GM18517 (cell line): ENCODE measurements at regions not wholly inside any gene's neighbourhood (a gene's known extent, or its start where the extent isn't known, plus 50 kb on each side); places are given as distances from the start of the nearest gene placed in this dataset.
"Not testable (repeated sequence)": the region's sequence is repeated elsewhere in the genome, so short reads cannot be mapped to it uniquely, and the experiment has no call there.

Experiments used
- ATAC-seq: cut with Tn5 transposase; IDR thresholded peaks from one replicate; pipeline ENCODE4 v1.9.1; 2021; ENCODE audit warnings: mild to moderate bottlenecking, moderate library complexity; ENCODE audit not compliant: unreplicated experiment

DNA sequence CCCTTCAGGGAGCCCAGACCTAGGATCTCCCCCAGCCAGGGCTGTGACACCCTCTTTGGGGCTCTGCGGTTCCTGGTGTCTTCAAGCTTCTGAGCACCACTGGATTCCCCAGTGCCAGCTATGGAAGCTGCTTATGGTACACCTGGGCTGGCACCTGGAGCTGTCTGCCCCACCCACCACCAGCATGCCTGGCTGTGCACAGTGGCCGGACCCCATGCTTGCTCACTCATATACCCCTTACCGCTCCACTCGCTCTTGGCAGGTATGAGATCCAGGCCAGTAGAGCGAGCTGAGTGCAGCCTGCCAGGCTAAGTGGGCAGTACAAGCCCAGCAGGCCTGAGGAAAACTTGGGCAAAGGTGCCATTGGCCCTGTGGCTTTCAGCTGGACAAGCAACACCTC is 114.0 kb downstream of the DACT1 start:
- no peak for ATAC-seq

DNA sequence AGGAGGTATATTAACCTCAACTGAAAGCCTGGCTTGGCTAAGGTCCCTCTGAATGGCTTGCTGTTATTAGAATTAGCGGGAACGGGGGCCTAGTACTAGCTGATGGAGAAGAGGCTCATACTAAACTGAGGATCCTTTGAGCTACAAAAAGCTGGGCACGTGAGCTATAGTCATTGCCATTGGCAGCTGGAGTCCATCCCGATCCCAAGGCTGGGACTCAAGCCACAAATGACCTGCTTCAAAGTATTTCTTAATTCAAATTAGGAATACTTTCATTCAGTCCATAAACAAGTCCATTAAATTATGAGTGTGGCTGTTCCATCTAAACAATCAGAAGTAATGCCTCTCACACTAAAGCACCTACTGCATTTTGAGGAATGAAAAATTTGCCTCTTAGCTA is 114.5 kb downstream of the DACT1 start:
- ATAC-seq = no peak

DNA sequence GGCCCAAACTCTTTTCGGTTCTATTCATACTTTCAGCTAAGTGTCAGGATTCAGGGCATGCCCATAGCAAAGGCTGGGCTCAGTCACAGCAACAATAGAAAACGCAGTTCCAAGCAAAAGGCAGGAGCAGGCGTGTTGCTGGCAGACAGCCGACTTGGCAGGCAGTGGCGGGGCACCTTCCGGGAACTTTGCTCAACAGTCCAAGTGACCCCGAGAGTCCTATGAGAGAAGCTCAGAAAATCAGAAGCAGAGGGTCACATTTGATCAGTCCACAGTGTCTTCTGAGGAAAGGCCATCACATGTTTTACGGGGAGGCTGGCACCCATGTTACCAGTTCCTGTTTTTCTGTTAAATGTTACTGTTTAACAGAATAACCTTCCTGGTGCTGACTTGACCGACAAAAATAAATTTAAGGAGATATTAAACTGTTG is 115.0 kb downstream of the DACT1 start:
- ATAC-seq = no peak

DNA sequence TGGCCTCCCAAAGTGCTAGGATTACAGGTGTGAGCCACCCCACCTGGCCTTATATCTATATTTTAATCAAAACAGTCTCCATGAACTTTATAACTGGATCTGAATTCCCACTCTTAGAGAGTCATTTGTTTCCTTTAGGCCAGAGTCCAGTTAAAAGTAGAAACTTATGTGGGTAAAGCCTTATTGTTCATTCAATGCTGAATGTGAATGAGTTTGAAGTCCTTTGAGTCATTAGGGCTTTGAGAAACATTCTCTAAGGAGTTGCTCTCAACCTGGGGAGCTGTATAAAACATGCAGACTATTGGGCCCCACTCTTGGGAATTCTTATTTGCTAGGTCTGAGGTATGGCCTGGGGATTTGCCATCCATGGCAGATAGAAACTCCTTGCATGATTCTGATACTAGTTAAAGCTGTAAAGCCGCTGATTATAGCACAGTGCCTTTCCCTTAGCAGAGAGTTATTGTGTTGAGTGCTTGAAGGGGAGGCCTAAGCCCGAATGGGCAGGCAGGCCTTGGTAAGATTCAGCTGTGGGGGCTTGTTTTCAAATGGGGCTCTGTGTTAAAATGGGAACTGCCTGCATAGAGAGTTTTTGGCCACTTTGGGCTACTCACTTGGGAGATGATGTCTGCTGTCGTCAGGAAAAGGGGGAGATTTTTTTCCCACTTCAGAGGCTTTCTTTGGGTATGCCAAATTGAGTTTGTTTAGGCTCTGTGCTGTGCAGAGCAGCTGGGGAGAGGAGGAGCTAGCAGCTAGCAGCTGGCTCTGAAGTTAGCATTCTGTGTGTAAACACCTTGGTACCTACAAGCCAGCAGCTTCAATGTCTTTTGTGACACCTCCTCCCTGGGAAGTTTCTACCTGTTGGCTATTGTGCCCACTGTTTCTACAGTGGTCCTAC is 117.5 kb downstream of the DACT1 start:
- no peak for ATAC-seq

- ATAC-seq = no peak
Measured at GRCh38 chr14:58760121-58760520, 122.4 kb downstream of the DACT1 start.

GRCh38 chr14:58762629-58763028 is 124.9 kb downstream of the DACT1 start:
- ATAC-seq = no peak

DNA sequence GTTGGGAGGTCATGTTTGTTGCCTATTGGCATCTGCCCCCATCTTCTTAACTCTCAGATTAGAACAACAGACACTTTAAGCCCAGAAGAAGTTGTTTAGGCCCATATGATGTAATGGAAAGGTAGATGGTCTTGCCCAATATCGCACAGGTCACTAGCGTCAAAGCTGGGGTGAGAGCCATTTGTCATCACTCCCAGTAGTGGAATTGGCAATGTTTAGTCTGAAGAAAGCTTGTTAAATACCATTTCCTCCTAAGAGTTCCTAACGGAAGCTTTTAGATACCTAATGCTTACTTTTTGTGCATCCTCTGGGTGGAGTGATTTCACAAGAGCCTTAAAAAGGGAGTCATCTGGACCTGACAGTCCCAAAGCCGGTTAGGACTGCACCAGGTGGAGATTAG is 125.4 kb downstream of the DACT1 start:
- no peak for ATAC-seq

DNA sequence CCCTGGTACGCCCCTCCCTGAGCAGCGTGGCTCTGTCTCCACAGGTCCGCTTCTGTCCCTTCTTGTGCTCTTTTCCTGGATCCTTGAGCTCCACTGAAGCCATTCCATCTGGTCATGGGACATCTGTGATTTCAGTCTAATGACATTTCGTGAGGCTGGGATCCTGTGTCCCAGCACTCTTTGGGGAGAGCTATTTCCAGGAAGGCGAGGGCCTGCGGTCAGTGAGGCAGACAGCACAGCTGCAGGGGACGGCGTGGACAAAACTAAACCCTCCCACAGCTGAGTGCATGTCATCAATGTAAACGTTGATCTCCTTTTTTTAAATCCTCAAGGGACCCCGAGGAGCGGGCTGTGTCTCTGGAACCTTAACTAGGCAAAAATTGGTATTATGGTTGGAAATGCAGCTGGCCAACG is 127.7 kb downstream of the DACT1 start:
- no peak for ATAC-seq

- ATAC-seq = no peak
Measured at GRCh38 chr14:58765843-58766242, 128.1 kb downstream of the DACT1 start.

DNA sequence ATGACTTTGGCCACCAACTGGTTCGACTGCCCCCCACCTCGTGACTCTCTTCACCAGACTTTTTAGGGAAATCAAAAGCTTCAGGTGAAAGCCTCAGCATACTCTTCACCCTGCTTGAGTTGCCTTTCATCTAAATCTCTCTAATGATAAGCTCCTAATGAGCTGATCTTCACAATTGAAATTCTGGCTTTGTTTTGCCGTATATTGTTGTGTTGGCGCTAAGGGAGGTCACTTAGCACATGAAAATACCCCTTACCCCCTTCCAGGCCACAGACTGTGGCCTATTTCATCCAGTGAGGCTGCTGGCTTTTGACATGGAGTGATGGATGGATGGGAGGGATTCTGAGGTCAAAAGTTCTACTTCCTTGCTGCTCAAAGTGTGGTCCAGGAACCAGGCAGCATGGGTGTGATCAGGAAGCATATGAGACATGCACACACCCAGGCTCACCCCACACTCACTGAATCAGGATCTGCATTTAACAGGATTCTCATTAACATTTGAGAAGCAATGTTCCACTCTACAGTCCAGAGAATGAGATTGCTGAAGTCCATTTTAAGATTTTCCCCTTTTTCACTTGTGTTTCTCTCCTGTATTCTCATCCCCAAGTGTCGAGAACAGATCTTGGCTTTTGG is 131.4 kb downstream of the DACT1 start:
- ATAC-seq = no peak

DNA sequence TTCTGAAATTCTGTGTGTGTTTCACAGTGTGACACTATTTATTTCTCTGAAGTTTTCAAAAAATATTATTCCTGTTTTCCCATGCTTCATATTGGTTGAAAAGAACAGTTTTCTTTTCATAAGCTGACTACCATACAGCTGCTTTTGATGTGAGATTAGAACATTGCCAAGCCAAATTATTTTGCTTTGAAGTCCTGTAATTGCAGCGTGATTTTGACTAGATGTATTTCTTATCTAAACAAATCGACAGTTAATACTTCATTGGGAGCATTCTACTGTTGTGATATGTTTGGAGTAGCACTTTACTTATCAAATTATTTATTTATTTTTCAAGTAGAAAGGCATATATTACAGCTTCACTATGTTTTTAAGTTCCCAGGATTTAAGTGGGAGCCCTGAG is 132.0 kb downstream of the DACT1 start:
- ATAC-seq = no peak

- no peak for ATAC-seq
Measured at GRCh38 chr14:58770491-58770982, 132.8 kb downstream of the DACT1 start.

- no peak for ATAC-seq
Measured at GRCh38 chr14:58771016-58771415, 133.3 kb downstream of the DACT1 start.

DNA sequence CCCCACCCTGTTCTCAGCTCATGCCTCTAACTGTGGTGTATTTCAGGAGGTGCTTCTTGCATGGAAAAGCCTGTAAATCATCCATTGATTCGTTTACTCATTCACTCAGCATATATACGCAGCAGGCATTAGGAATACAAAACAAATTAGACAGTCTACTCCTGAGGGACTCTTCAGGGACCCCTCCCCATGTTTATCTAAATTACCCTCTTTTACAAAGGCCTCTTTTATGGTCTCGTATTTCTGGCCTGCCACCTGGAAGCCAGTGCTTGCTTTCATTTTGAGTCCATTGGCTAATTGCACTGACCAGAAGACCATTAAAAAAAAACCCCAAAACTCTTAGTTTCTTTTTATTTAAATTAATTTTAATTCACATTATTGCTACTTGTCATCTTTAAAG is 134.4 kb downstream of the DACT1 start:
- no peak for ATAC-seq

- no peak for ATAC-seq
Measured at GRCh38 chr14:58772794-58773620, 135.2 kb downstream of the DACT1 start.

- no peak for ATAC-seq
Measured at GRCh38 chr14:58774531-58774930, 136.8 kb downstream of the DACT1 start.

GRCh38 chr14:58775130-58775529 is 137.4 kb downstream of the DACT1 start:
- not testable (repeated sequence) for ATAC-seq

DNA sequence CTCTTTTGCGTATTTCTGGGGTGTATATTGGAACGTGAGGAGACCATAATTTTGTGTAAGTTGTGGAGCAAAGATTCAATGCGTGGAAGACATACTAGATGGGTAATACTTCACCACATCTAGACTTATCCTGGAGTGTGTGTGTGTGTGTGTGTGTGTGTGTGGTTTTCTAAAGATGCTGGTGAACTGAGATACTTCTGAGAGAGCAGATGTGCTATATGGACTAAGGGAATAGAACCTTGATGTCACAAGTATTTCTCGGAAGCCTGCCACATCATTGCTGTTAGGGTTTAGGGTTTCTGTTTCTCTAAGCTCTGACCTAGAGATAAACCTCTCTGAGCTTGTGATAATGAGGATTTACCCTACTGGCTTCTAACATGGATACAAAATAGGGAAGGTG is 138.8 kb downstream of the DACT1 start:
- ATAC-seq = no peak

DNA sequence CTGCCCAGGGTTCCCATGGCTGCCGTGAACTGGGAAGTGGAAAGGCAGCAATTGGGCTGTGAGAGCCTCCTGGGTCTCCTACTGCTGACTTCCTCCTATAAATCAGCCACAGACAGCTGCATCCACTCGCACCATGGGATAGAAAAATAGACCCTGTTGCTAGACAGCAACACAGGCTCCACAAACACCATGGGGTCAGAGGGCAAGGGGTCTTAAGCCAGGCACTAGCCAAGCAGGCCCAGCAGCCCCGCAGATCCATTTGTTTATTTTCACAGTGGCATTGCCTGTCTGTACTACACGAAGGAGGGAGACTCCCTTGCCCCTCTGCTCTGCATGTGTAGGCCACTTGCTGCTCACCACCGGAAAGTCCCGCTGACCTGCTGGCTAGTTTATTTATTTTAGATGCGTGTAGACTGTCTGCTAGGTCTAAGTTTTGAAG is 139.8 kb downstream of the DACT1 start:
- ATAC-seq = no peak

DNA sequence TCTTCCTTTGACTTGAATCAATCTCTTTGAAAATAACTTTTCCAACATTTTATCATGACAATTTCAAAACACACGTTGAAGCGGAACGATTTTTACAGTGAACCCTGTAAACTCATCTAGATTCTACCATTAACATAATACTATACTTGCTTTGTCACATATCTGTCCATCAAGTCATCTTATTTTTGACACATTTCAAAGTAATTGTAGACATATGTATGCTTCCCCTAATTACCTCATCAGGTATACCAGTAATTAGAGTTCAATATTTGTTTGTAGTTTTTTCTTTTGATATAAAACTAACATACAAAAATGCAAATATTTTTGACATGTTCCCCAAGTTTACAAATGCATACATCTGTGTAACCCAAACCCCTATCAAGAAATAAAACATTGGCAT is 140.4 kb downstream of the DACT1 start:
- ATAC-seq = no peak

GRCh38 chr14:58779376-58779775 is 141.6 kb downstream of the DACT1 start:
- ATAC-seq = no peak
